KBM-7 (cell line): ENCODE measurements at regions not wholly inside any gene's neighbourhood (a gene's known extent, or its start where the extent isn't known, plus 50 kb on each side); places are given as distances from the start of the nearest gene placed in this dataset.
"Not testable (repeated sequence)": the region's sequence is repeated elsewhere in the genome, so short reads cannot be mapped to it uniquely, and the experiment has no call there.

Source experiments
- DNase-seq: peaks from one replicate; pipeline ENCODE4 v3.0.0-alpha.2; 2015
- in situ Hi-C: fragments of 300-500 bp; cut with MboI; formaldehyde crosslinking; loops from 2 replicates; pipeline ENCODE4 v1.14.3; 2020; ENCODE audit warnings: low sequenced_read_pairs, low pct_unique_long_range_greater_than_20kb, mixed read lengths

- no peak for DNase-seq
- in situ Hi-C loops, result no loop called here
These were observed 63.9 kb downstream of the NFKBIZ start for GRCh38 chr3:101913168-101913567.

- in situ Hi-C loops, DNase-seq: not testable (repeated sequence)
These were observed 68.4 kb downstream of the NFKBIZ start for GRCh38 chr3:101917761-101918160.

GRCh38 chr3:101922151-101922725 lies 72.9 kb downstream of the NFKBIZ start:
- in situ Hi-C loops, DNase-seq: not testable (repeated sequence)

GRCh38 chr3:101924621-101925020 lies 75.3 kb downstream of the NFKBIZ start:
- in situ Hi-C loops, DNase-seq: not testable (repeated sequence)

GRCh38 chr3:101925124-101925523 lies 75.8 kb downstream of the NFKBIZ start:
- DNase-seq, in situ Hi-C loops: not testable (repeated sequence)

- DNase-seq, result no peak
These were observed 76.2 kb downstream of the NFKBIZ start for GRCh38 chr3:101925564-101925963.

GRCh38 chr3:101926594-101927105 lies 77.3 kb downstream of the NFKBIZ start:
- in situ Hi-C loops, result no loop called here
- DNase-seq, result no peak

More at GRCh38 chr3:101925564-101925963, 76.2 kb downstream of the NFKBIZ start:
- in situ Hi-C loops, result no loop called here

GRCh38 chr3:101928890-101929289 lies 79.6 kb downstream of the NFKBIZ start:
- in situ Hi-C loops, result no loop called here

GRCh38 chr3:101931081-101931480 lies 81.8 kb downstream of the NFKBIZ start:
- DNase-seq, result no peak
- in situ Hi-C loops, result no loop called here

More at GRCh38 chr3:101928890-101929289, 79.6 kb downstream of the NFKBIZ start:
- no peak for DNase-seq

- no peak for DNase-seq
- in situ Hi-C loops, result no loop called here
These were observed 83.2 kb downstream of the NFKBIZ start for GRCh38 chr3:101932326-101933068.

GRCh38 chr3:101936419-101937356 lies 87.4 kb downstream of the NFKBIZ start:
- peak; percentile 87 for DNase-seq
- in situ Hi-C loops, result no loop called here

GRCh38 chr3:101938262-101938847 lies 89.0 kb downstream of the NFKBIZ start:
- in situ Hi-C loops, result no loop called here
- DNase-seq, result peak; percentile 71

GRCh38 chr3:101939361-101940049 lies 90.2 kb downstream of the NFKBIZ start:
- no peak for DNase-seq
- in situ Hi-C loops, result no loop called here

GRCh38 chr3:101940521-101941317 lies 91.4 kb downstream of the NFKBIZ start:
- in situ Hi-C loops, result no loop called here
- peak; percentile 82 for DNase-seq

GRCh38 chr3:101941318-101942040 lies 92.2 kb downstream of the NFKBIZ start:
- DNase-seq, result no peak
- in situ Hi-C loops, result no loop called here

- in situ Hi-C loops, result no loop called here
- DNase-seq, result peak; percentile 57
These were observed 93.0 kb downstream of the NFKBIZ start for GRCh38 chr3:101942356-101942755.

- in situ Hi-C loops, result no loop called here
These were observed 93.7 kb downstream of the NFKBIZ start for GRCh38 chr3:101943029-101943428.

More at GRCh38 chr3:101943029-101943428, 93.7 kb downstream of the NFKBIZ start:
- no peak for DNase-seq
